GM19025 (cell line): ENCODE measurements at regions not wholly inside any gene's neighbourhood (a gene's known extent, or its start where the extent isn't known, plus 50 kb on each side); places are given as distances from the start of the nearest gene placed in this dataset.

Experiments
- ATAC-seq: cut with Tn5 transposase; IDR thresholded peaks from one replicate; pipeline ENCODE4 v1.9.1; 2021; ENCODE audit warnings: mild to moderate bottlenecking, low read depth, moderate library complexity; ENCODE audit not compliant: unreplicated experiment

- ATAC-seq = no peak
Measured at GRCh38 chr6:101286146-101286545, 107.4 kb upstream of the GRIK2 start.

GRCh38 chr6:101290346-101290745 lies 103.2 kb upstream of the GRIK2 start:
- ATAC-seq = no peak

- ATAC-seq = no peak
Measured at GRCh38 chr6:101294051-101294638, 99.4 kb upstream of the GRIK2 start.

GRCh38 chr6:101294676-101295075 lies 98.8 kb upstream of the GRIK2 start:
- ATAC-seq = no peak

GRCh38 chr6:101296169-101296960 lies 97.1 kb upstream of the GRIK2 start:
- no peak for ATAC-seq

- ATAC-seq = no peak
Measured at GRCh38 chr6:101302593-101302992, 90.9 kb upstream of the GRIK2 start.

GRCh38 chr6:101303495-101303894 lies 90.0 kb upstream of the GRIK2 start:
- no peak for ATAC-seq

GRCh38 chr6:101312652-101313051 lies 80.9 kb upstream of the GRIK2 start:
- ATAC-seq = no peak

GRCh38 chr6:101322921-101323320 lies 70.6 kb upstream of the GRIK2 start:
- no peak for ATAC-seq

- no peak for ATAC-seq
Measured at GRCh38 chr6:101326411-101326810, 67.1 kb upstream of the GRIK2 start.

- ATAC-seq = no peak
Measured at GRCh38 chr6:101341926-101342325, 51.6 kb upstream of the GRIK2 start.
